OCI-LY1 (cell line): ENCODE measurements at regions not wholly inside any gene's neighbourhood (a gene's known extent, or its start where the extent isn't known, plus 50 kb on each side); places are given as distances from the start of the nearest gene placed in this dataset.

Experiments
- H2AFZ ChIP-seq: fragments of 200-600 bp; sonication (generic), shearing (Covaris generic); 2 replicates; pipeline ENCODE4 v1.6.0; 2014; ENCODE audit warnings: antibody characterized with exemption, mild to moderate bottlenecking, low read length
- H3F3A ChIP-seq: fragments of 200-600 bp; sonication (generic), shearing (Covaris generic); 2 replicates; pipeline ENCODE4 v1.6.0; 2014; ENCODE audit warnings: mild to moderate bottlenecking, antibody characterized with exemption, low read length, moderate library complexity; ENCODE audit not compliant: insufficient read depth
- H3K27ac ChIP-seq: fragments of 200-600 bp; sonication (generic); 2 replicates; pipeline ENCODE4 v1.5.1; 2014; ENCODE audit warnings: low read length, mixed run types, mild to moderate bottlenecking, low read depth; ENCODE audit not compliant: poor library complexity, severe bottlenecking
- H3K27me3 ChIP-seq: fragments of 200-600 bp; sonication (generic); 2 replicates; pipeline ENCODE4 v1.6.0; 2014; ENCODE audit warnings: antibody characterized with exemption, mild to moderate bottlenecking, low read length, moderate library complexity; ENCODE audit not compliant: insufficient read depth
- H3K36me3 ChIP-seq: fragments of 200-600 bp; sonication (generic); 2 replicates; pipeline ENCODE4 v1.6.1; 2014; ENCODE audit warnings: mild to moderate bottlenecking, antibody characterized with exemption, low read length, moderate library complexity, mixed read lengths; ENCODE audit not compliant: insufficient read depth
- H3K4me1 ChIP-seq: fragments of 200-600 bp; sonication (generic); 2 replicates; pipeline ENCODE4 v1.5.1; 2014; ENCODE audit warnings: mild to moderate bottlenecking, low read length, moderate library complexity; ENCODE audit not compliant: insufficient read depth, severe bottlenecking
- H3K4me2 ChIP-seq: fragments of 200-600 bp; sonication (generic), shearing (Covaris generic); 2 replicates; pipeline ENCODE4 v1.6.1; 2014; ENCODE audit warnings: low read length
- H3K4me3 ChIP-seq: fragments of 200-600 bp; sonication (generic); 2 replicates; pipeline ENCODE4 v1.5.1; 2014; ENCODE audit warnings: low read length, low read depth, mild to moderate bottlenecking, mixed read lengths; ENCODE audit not compliant: poor library complexity, severe bottlenecking
- H3K79me2 ChIP-seq: fragments of 200-600 bp; shearing (Covaris generic); 2 replicates; pipeline ENCODE4 v1.6.1; 2016; ENCODE audit warnings: mixed run types, low read length, mixed read lengths; ENCODE audit not compliant: insufficient read depth
- H3K9ac ChIP-seq: fragments of 200-600 bp; sonication (generic), shearing (Covaris generic); 2 replicates; pipeline ENCODE4 v1.6.1; 2014; ENCODE audit warnings: mild to moderate bottlenecking, low read length, mixed read lengths
- H3K9me2 ChIP-seq: fragments of 200-600 bp; sonication (generic), shearing (Covaris generic); 2 replicates; pipeline ENCODE4 v1.6.1; 2014; ENCODE audit warnings: low read depth, mild to moderate bottlenecking, low read length, mixed read lengths
- H3K9me3 ChIP-seq: fragments of 200-600 bp; shearing (Covaris generic); 2 replicates; pipeline ENCODE4 v1.6.1; 2014; ENCODE audit warnings: low read length, mixed read lengths
- H4K20me1 ChIP-seq: fragments of 200-600 bp; sonication (generic), shearing (Covaris generic); 2 replicates; pipeline ENCODE4 v1.6.0; 2016; ENCODE audit warnings: mild to moderate bottlenecking, low read length; ENCODE audit not compliant: insufficient read depth
- CTCF ChIP-seq: fragments of 200-600 bp; sonication (generic), shearing (Covaris generic); IDR thresholded peaks from 2 replicates; pipeline ENCODE4 v1.5.1; 2017; ENCODE audit warnings: mild to moderate bottlenecking, antibody characterized with exemption, low read length, moderate library complexity, mixed read lengths
- EZH2 ChIP-seq: fragments of 200-600 bp; sonication (generic), shearing (Covaris generic); IDR thresholded peaks from 2 replicates; pipeline ENCODE4 v1.8.0; 2017; ENCODE audit warnings: borderline replicate concordance, mixed run types, mild to moderate bottlenecking, antibody characterized with exemption, low read length, moderate library complexity, mixed read lengths

- TF ChIP-seq EZH2 (no peak), CTCF (no peak)
- no peak overlapping the region for H3K4me3 ChIP-seq
- H3K4me1 ChIP-seq: no peaks in the 10 kb centered on the region
- no peaks in the 10 kb centered on the region for H3K9me2 ChIP-seq
- no peaks in the 10 kb centered on the region for H4K20me1 ChIP-seq
- no peaks in the 10 kb centered on the region for H3K9me3 ChIP-seq
- no peak overlapping the region for H3K27ac ChIP-seq
- H3K36me3 ChIP-seq: no peaks in the 10 kb centered on the region
- no peaks in the 10 kb centered on the region for H3K79me2 ChIP-seq
- no peak overlapping the region for H2AFZ ChIP-seq
- H3K9ac ChIP-seq: no peak overlapping the region
- H3F3A ChIP-seq: no peaks in the 10 kb centered on the region
- no peak overlapping the region for H3K4me2 ChIP-seq
- no peaks in the 10 kb centered on the region for H3K27me3 ChIP-seq
These were observed 57.5 kb downstream of the ADRA2C start for GRCh38 chr4:3823496-3824341.

GRCh38 chr4:3824521-3825270, 58.5 kb downstream of the ADRA2C start:
- no peaks in the 10 kb centered on the region for H3K4me1 ChIP-seq
- H3K9ac ChIP-seq: no peak overlapping the region
- no peak overlapping the region for H3K27ac ChIP-seq
- no peaks in the 10 kb centered on the region for H3K79me2 ChIP-seq
- no peaks in the 10 kb centered on the region for H3K9me2 ChIP-seq
- H3K9me3 ChIP-seq: no peaks in the 10 kb centered on the region
- no peaks in the 10 kb centered on the region for H4K20me1 ChIP-seq
- no peak overlapping the region for H3K4me3 ChIP-seq
- H3K4me2 ChIP-seq: no peak overlapping the region
- no peaks in the 10 kb centered on the region for H3K27me3 ChIP-seq
- H3K36me3 ChIP-seq: no peaks in the 10 kb centered on the region
- H2AFZ ChIP-seq: no peak overlapping the region
- H3F3A ChIP-seq: no peaks in the 10 kb centered on the region
- TF ChIP-seq CTCF: no peak
- no peak for TF ChIP-seq EZH2

GRCh38 chr4:3825530-3825929, 59.3 kb downstream of the ADRA2C start:
- H3K27me3 ChIP-seq: no peaks in the 10 kb centered on the region

More at GRCh38 chr4:3825530-3825929, 59.3 kb downstream of the ADRA2C start:
- Histone ChIP-seq H3K9me2 (no peaks in the 10 kb centered on the region), H3K4me2 (no peak overlapping the region), H3F3A (no peaks in the 10 kb centered on the region), H3K9me3 (no peaks in the 10 kb centered on the region), H3K36me3 (no peaks in the 10 kb centered on the region), H4K20me1 (no peaks in the 10 kb centered on the region), H3K79me2 (no peaks in the 10 kb centered on the region), H3K4me3 (no peak overlapping the region), H3K27ac (no peak overlapping the region), H2AFZ (no peak overlapping the region), H3K9ac (no peak overlapping the region), H3K4me1 (no peaks in the 10 kb centered on the region)
- TF ChIP-seq CTCF: no peak
- TF ChIP-seq EZH2: no peak
